Fibroblast of lung (primary cell): ENCODE measurements at regions not wholly inside any gene's neighbourhood (a gene's known extent, or its start where the extent isn't known, plus 50 kb on each side); places are given as distances from the start of the nearest gene placed in this dataset.

Experiments
- CTCF ChIP-seq, 2 donors: IDR thresholded peaks in 1 of 2; conservative IDR thresholded peaks in 1 of 2; 1 replicate in 1 of 2; 2 replicates in 1 of 2; pipeline ENCODE4 v1.5.1; 2011 to 2012; ENCODE audit warnings: low read length in 2 of 2, control low read depth in 1 of 2, inconsistent platforms in 1 of 2, low read depth in 1 of 2, mild to moderate bottlenecking in 1 of 2
- EZH2 ChIP-seq: IDR thresholded peaks from 2 replicates; pipeline ENCODE4 v1.5.1; 2012; ENCODE audit warnings: low read length, control low read depth, mild to moderate bottlenecking; ENCODE audit errors: missing control alignments

DNA sequence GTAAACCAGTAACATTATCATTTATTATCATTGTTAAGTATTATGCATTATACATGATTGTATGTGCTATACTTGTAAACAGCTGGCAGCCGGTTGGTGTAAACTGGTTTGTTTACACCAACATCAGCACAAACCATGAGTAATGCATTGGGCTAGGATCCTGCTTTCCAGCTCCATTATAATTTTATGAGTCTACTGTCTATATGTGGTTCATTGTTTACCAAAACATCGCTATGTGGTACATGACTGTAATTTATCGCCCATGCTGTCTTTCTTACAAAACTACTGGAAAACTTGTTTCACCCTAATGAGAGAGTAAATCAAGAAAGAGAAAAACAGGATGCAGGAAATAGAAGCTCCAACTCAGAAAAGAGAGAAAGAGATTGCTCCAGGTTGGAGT is 224.8 kb upstream of the CBLB start:
- TF ChIP-seq CTCF (conservative IDR thresholded peaks at IDR 0.05 in 1 of 2, IDR thresholded peaks at IDR 0.05 in 1 of 2; ENCODE audit: low read depth in 1 of 2, low read length in 2 of 2) (no peak), EZH2 (no peak)
